A673 (cell line): ENCODE measurements at regions not wholly inside any gene's neighbourhood (a gene's known extent, or its start where the extent isn't known, plus 50 kb on each side); places are given as distances from the start of the nearest gene placed in this dataset.

ENCODE experiments used
- BruUV-seq: library from RNA; stranded (reverse); fragments of 400-500 nt; replicated peaks from 2 replicates; lab custom pipeline; 2021; lab: Mats Ljungman, UMichigan
- CTCF ChIA-PET: fragments of 300-600 bp; sonication (Branson Sonifier 250); formaldehyde crosslinking; loops from one replicate; lab custom pipeline; 2022; ENCODE audit warnings: antibody characterized with exemption; lab: Charles Lee
- POLR2A ChIA-PET: fragments of 300-600 bp; sonication (Branson Sonifier 250); formaldehyde crosslinking; loops from one replicate; lab custom pipeline; 2022; ENCODE audit warnings: antibody characterized with exemption; ENCODE audit not compliant: low non-redundant PET; lab: Charles Lee
- DNase-seq: peaks from one replicate; pipeline ENCODE4 v3.0.0-alpha.2; 2015; ENCODE audit warnings: low spot score
- H3K27ac ChIP-seq: fragments of 200-600 bp; sonication (generic); 2 replicates; pipeline ENCODE4 v1.5.1; 2016; ENCODE audit warnings: mixed run types, low read depth, mild to moderate bottlenecking, mixed read lengths, antibody characterized with exemption, low read length; ENCODE audit not compliant: poor library complexity, severe bottlenecking
- H3K27me3 ChIP-seq: fragments of 200-600 bp; sonication (generic); replicated peaks from 2 replicates; pipeline ENCODE4 v1.6.1; 2017; ENCODE audit warnings: mixed run types, low read depth, mild to moderate bottlenecking, mixed read lengths, antibody characterized with exemption, low read length; ENCODE audit not compliant: insufficient read depth, poor library complexity
- H3K36me3 ChIP-seq: fragments of 200-600 bp; sonication (generic); 2 replicates; pipeline ENCODE4 v1.6.1; 2016; ENCODE audit warnings: mixed run types, mild to moderate bottlenecking, mixed read lengths, antibody characterized with exemption, low read length; ENCODE audit not compliant: insufficient read depth, poor library complexity, severe bottlenecking
- H3K4me1 ChIP-seq: fragments of 200-600 bp; sonication (generic); 2 replicates; pipeline ENCODE4 v1.6.1; 2017; ENCODE audit warnings: mixed run types, mild to moderate bottlenecking, mixed read lengths, antibody characterized with exemption, low read length; ENCODE audit not compliant: insufficient read depth, poor library complexity, severe bottlenecking
- H3K4me3 ChIP-seq: fragments of 200-600 bp; sonication (generic); 2 replicates; pipeline ENCODE4 v1.5.1; 2016; ENCODE audit warnings: low read depth, mixed run types, mild to moderate bottlenecking, mixed read lengths, low read length; ENCODE audit not compliant: poor library complexity, severe bottlenecking
- H3K9me3 ChIP-seq: fragments of 200-600 bp; sonication (generic); 2 replicates; pipeline ENCODE4 v1.6.1; 2016; ENCODE audit warnings: mixed run types, low read depth, mild to moderate bottlenecking, mixed read lengths, antibody characterized with exemption, low read length; ENCODE audit not compliant: poor library complexity, severe bottlenecking
- CTCF ChIP-seq: fragments of 300-800, 200-600 bp; sonication (generic); conservative IDR thresholded peaks from 2 replicates; pipeline ENCODE4 v1.5.1; 2017; ENCODE audit warnings: low read depth, mild to moderate bottlenecking, antibody characterized with exemption, low read length, moderate library complexity, mixed read lengths
- EZH2 ChIP-seq: fragments of 200-600 bp; sonication (generic); IDR thresholded peaks from 2 replicates; pipeline ENCODE4 v1.6.1; 2017; ENCODE audit warnings: borderline replicate concordance, low read depth, mild to moderate bottlenecking, mixed read lengths, antibody characterized with exemption, low read length; ENCODE audit not compliant: poor library complexity, severe bottlenecking
- intact Hi-C: fragments of 100-400 bp; cut with micrococcal nuclease; formaldehyde crosslinking; loops from one replicate; pipeline ENCODE4 v1.10.0; 2022; ENCODE audit not compliant: unreplicated experiment

GRCh38 chr2:104745846-104746245 lies 108.1 kb upstream of the POU3F3 start:
- CTCF ChIA-PET, result no interaction called here

GRCh38 chr2:104746299-104746698 lies 107.6 kb upstream of the POU3F3 start:
- ChIA-PET CTCF (no interaction called here), POLR2A (no interaction called here)
- intact Hi-C loops, result no loop called here
- H3K27me3 ChIP-seq, result no peaks in the 10 kb centered on the region
- H3K4me3 ChIP-seq, result no peak overlapping the region
- no peak for DNase-seq
- H3K36me3 ChIP-seq, result no peaks in the 10 kb centered on the region
- no peak overlapping the region for H3K27ac ChIP-seq
- H3K4me1 ChIP-seq, result no peaks in the 10 kb centered on the region
- H3K9me3 ChIP-seq, result no peaks in the 10 kb centered on the region
- no TSS peak for BruUV-seq
- TF ChIP-seq CTCF (no peak), EZH2 (no peak)

More at GRCh38 chr2:104745846-104746245, 108.1 kb upstream of the POU3F3 start:
- TF ChIP-seq EZH2 (no peak), CTCF (no peak)
- no peaks in the 10 kb centered on the region for H3K4me1 ChIP-seq
- no peaks in the 10 kb centered on the region for H3K36me3 ChIP-seq
- no peak for DNase-seq
- no TSS peak for BruUV-seq
- H3K27me3 ChIP-seq, result peaks cover 2% of the 10 kb centered on the region
- POLR2A ChIA-PET, result no interaction called here
- H3K27ac ChIP-seq, result no peak overlapping the region
- intact Hi-C loops, result no loop called here
- H3K4me3 ChIP-seq, result no peak overlapping the region
- H3K9me3 ChIP-seq, result no peaks in the 10 kb centered on the region

- CTCF ChIA-PET, result no interaction called here
- TF ChIP-seq EZH2, result no peak
- TF ChIP-seq CTCF, result no peak
Observed at GRCh38 chr2:104746858-104747257, 107.1 kb upstream of the POU3F3 start.

More at GRCh38 chr2:104746858-104747257, 107.1 kb upstream of the POU3F3 start:
- intact Hi-C loops, result no loop called here
- no TSS peak for BruUV-seq
- no peak overlapping the region for H3K4me3 ChIP-seq
- H3K27ac ChIP-seq, result no peak overlapping the region
- DNase-seq, result no peak
- H3K36me3 ChIP-seq, result no peaks in the 10 kb centered on the region
- H3K4me1 ChIP-seq, result no peaks in the 10 kb centered on the region
- H3K27me3 ChIP-seq, result no peaks in the 10 kb centered on the region
- no peaks in the 10 kb centered on the region for H3K9me3 ChIP-seq
- POLR2A ChIA-PET, result no interaction called here
